GM12865 (cell line): ENCODE measurements at regions not wholly inside any gene's neighbourhood (a gene's known extent, or its start where the extent isn't known, plus 50 kb on each side); places are given as distances from the start of the nearest gene placed in this dataset.

Source experiments
- DNase-seq: peaks from one replicate; pipeline ENCODE4 v3.0.0; 2010; ENCODE audit warnings: low read depth
- H3K4me3 ChIP-seq: 2 replicates; pipeline ENCODE4 v1.5.1; 2011; ENCODE audit warnings: mild to moderate bottlenecking, low read depth, low read length, control low read depth
- TF ChIP-seq, protein P1 (sequence below): IDR thresholded peaks from 2 replicates; pipeline ENCODE4 v1.5.1; 2011; ENCODE audit warnings: low read length, control low read depth, low read depth, inconsistent platforms; ENCODE audit not compliant: insufficient read depth; ENCODE audit errors: missing control alignments

GRCh38 chr1:37315371-37315846 lies 159.0 kb upstream of the ZC3H12A start:
- TF ChIP-seq, protein P1, sequence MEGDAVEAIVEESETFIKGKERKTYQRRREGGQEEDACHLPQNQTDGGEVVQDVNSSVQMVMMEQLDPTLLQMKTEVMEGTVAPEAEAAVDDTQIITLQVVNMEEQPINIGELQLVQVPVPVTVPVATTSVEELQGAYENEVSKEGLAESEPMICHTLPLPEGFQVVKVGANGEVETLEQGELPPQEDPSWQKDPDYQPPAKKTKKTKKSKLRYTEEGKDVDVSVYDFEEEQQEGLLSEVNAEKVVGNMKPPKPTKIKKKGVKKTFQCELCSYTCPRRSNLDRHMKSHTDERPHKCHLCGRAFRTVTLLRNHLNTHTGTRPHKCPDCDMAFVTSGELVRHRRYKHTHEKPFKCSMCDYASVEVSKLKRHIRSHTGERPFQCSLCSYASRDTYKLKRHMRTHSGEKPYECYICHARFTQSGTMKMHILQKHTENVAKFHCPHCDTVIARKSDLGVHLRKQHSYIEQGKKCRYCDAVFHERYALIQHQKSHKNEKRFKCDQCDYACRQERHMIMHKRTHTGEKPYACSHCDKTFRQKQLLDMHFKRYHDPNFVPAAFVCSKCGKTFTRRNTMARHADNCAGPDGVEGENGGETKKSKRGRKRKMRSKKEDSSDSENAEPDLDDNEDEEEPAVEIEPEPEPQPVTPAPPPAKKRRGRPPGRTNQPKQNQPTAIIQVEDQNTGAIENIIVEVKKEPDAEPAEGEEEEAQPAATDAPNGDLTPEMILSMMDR: no peak

GRCh38 chr1:37317870-37318467 lies 156.4 kb upstream of the ZC3H12A start:
- DNase-seq: no peak
- TF ChIP-seq, protein P1: no peak

More at GRCh38 chr1:37315371-37315846, 159.0 kb upstream of the ZC3H12A start:
- DNase-seq: no peak
- H3K4me3 ChIP-seq: no peak overlapping the region

DNA sequence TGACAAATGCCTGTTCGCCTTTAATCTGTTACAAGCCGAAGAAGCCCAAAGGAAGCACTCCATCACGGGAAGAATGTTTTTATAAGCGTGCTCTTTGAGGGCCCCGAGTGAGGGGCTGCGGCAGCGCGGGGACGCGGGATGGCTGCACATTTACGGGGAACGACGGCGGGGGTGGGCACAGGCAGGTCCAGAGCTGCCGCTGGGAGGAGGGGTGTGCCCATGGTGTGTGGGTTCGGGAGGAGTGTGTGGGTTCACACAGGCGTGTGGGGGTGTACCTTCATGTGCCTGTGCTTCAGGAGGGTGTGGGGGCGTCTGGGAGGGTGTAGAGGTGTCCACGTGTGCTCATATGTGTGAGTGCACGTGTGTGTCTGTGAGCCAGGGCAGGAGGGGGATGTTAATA lies 155.9 kb upstream of the ZC3H12A start:
- TF ChIP-seq, protein P1: no peak
- no peak overlapping the region for H3K4me3 ChIP-seq
- DNase-seq: no peak

More at GRCh38 chr1:37317870-37318467, 156.4 kb upstream of the ZC3H12A start:
- H3K4me3 ChIP-seq: no peak overlapping the region

DNA sequence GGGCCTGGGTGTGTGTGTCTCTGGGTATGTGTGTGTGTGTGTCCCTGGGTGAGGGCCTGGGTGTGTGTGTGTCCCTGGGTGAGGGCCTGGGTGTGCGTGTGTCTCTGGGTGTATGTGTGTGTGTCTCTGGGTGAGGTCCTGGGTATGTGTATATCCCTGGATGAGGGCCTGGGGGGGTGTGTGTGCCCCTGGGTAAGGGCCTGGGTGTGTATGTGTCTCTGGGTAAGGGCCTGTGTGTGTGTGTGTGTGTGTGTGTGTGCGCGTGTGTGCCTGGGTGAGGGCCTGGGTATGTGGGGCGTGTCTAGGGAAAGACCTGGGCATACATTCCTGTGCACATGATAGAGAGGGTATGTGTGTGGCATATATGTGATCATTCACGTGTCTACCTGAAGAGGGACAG lies 155.1 kb upstream of the ZC3H12A start:
- no peak for DNase-seq
- H3K4me3 ChIP-seq: no peak overlapping the region
- TF ChIP-seq, protein P1: no peak

- TF ChIP-seq, protein P1: peak; percentile 83
- no peak overlapping the region for H3K4me3 ChIP-seq
- peak; percentile 57 for DNase-seq
These were observed 150.6 kb upstream of the ZC3H12A start for GRCh38 chr1:37323486-37324377.

DNA sequence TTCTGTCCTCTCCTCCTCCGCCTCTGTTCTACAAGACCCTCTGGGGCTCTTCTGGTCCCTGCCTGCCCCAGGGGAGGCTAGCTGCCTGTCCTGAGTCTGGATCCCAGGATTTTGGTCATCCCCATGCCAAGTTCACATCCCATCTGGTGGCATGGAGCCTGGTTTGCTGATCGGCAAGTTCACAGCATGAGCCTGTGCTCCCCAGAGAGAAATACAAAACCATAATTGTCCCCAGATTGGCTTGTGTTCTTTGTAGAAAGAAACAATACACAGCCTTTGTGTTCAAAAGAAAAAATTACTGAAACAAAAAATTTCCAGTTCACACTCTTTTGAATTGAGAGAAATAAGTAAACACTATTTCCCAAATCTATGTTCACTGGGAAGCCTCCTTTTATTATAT lies 149.4 kb upstream of the ZC3H12A start:
- TF ChIP-seq, protein P1: no peak
- no peak overlapping the region for H3K4me3 ChIP-seq
- no peak for DNase-seq
